ENCODE measurements at regions not wholly inside any gene's neighbourhood (a gene's known extent, or its start where the extent isn't known, plus 50 kb on each side); places are given as distances from the start of the nearest gene placed in this dataset.

DNA sequence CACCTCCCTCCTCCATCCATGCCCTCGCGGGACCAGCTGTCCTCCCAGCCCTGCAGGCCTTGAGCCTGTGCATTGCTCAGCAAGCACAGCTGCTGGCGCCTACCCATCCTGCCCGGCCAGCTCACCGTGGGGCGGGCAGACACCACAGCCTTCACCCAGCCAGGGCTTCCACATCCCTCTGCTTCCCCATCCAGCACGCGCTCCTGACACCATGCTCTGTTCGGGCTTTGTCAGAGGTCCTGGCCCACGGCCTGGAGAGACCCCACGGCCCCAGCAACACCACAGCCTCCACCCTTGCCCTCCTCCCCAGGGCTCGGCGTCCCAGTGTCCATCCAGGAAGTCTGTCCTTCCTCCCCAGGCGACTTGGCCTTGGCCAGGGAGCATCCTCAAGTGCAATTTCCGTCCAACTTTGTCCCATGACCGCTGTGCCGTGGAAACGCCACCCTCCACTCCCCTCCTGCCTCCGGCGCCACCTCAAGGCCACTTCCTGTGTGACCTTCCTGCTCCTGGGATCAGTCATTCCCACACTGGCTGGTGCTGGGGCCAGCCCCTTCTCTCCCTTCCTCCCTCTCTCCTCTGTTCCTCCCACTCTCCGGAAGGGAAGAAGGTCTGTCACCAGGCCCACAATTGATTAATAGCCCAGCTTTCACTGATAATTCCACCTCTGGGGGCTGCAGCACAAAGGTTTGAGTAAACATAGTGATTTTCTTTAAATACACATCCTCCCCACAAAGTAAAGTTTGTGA lies 71.5 kb upstream of the SMNDC1 start:
- no peak for DNase-seq

DNA sequence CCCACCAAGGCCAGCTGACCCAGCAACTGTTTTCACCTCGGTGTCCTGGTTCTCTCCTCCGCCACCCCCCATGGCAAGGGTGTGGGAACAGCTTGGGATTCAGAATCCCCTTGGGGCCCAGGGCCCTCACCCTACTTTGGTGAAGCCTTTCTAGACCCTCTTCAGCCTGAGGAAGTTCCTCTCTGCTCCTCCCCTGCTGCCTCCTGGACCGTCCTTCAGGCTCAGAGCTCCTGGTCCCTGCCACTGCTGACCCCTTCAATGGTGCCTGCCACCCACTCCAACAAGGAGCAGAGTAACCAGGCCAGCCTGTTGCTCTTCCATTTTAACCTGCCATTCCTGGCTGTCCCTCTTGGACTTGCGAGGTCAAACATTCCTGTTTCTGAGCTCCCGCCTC lies 72.0 kb upstream of the SMNDC1 start:
- DNase-seq, result no peak

DNA sequence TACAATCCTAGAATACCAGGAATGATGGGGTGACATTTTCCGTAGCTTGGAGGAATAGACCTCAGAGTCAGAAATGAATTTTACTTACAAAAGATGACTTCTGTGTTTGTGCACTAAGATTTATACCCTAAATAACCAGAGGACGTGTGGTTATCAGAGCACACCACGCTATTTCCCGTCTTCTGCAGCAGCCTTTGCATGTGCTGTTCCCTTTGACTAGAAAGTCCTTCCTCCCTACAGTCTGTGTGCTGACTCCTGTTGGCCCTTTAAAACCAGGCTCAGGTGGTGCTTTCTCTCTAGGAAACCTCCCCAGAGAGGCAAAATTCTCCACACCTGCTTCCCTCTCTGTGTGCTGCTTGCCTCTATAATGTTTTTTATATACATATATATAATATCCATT lies 73.3 kb upstream of the SMNDC1 start:
- DNase-seq, result no peak

DNA sequence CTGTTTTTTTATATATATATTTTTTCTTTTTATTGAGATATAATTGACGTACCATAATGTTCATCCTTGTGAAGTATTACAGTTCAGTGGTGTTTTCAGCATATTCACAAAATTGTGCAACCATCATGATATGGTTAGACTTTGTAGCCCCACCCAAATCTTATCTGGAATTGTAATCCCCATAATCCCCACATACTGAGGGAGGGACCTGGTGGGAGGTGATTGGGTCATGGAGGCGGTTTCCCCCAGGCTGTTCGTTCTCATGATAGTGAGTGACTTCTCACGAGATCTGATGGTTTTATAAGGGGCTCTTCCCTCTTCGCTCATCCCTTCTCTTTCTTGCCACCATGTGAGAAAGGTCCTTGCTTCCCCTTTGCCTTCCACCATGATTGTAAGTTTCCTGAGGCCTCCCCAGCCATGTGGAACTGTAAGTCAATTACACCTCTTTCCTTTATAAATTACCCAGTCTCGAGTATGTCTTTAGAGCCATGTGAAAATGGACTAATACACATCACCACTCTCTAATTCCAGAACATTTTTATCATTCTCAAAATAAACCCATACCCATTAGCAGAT lies 73.9 kb upstream of the SMNDC1 start:
- DNase-seq, result no peak

DNA sequence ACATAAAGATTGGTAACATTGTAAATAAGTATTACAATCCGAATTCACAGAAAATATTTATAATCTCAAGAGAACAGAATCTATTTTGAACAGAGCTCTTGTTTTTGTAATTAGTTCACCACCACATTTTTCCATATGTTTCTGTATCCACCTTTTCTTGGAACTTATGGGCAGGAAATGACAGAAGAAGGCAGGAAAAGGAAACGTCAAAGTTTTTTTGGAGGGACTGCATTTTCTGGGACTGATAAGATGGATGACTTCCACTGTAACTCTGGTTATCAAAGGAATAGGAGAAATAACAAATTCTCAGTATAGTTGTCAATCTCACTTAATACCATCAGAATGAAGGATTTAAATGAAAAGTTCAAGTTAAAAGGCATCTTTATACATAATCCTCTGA lies 75.1 kb upstream of the SMNDC1 start:
- DNase-seq, result no peak

DNA sequence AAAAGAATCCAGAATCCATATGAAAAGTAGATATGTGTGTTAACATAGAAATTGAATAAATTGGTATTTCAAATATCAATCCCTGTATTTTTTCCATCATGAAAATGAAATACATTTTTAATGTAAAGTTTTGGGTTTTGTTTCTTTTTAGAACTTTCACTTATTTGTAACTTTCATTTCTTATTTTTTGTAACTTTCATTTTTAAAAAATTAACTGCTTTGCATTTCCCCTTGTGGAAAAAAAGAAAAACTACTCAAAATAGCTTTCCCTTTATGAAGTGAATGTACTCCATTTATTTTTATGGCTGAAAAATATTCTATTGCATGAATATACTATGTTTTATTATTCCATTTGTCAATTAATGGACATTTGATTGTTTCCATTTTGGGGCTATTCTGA lies 75.6 kb upstream of the SMNDC1 start:
- no peak for DNase-seq

DNA sequence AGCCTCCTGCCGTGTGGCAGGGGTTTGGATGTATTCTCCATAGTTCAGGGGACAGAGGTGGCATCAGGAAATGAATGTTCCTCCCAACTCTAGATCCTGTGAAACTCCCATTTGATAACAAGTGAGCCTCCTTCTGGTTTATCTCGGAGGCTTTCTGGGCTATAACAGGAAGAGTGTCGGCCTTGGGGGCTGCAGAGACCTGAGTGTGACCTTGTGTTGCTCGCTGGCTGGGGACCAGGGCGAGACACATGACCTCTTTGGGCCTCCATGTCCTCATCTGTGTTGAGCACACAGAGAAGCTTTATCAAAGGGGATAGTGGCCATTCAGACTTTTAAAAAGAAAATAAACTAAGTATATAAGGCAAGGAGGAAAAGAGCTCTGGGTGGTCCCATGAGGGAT lies 78.0 kb upstream of the SMNDC1 start:
- no peak for DNase-seq

DNA sequence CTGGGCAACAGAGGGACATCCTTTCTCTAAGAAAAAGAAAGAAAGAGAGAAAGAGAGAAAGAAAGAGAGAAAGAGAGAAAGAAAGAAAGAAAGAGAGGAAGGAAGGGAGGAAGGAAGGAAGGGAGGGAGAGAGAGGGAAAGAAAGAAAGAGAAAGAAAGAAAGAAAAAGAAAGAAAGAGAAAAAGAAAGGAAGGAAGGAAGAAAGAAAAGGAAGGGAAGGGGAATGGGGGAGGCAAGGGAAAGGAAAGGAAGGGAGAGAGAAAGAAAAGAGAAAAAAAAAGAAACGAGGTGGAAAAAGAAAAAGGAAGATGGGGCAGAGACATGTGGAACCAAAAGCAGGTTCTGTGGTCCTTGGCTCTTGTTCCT lies 82.9 kb upstream of the SMNDC1 start:
- no peak for DNase-seq

DNA sequence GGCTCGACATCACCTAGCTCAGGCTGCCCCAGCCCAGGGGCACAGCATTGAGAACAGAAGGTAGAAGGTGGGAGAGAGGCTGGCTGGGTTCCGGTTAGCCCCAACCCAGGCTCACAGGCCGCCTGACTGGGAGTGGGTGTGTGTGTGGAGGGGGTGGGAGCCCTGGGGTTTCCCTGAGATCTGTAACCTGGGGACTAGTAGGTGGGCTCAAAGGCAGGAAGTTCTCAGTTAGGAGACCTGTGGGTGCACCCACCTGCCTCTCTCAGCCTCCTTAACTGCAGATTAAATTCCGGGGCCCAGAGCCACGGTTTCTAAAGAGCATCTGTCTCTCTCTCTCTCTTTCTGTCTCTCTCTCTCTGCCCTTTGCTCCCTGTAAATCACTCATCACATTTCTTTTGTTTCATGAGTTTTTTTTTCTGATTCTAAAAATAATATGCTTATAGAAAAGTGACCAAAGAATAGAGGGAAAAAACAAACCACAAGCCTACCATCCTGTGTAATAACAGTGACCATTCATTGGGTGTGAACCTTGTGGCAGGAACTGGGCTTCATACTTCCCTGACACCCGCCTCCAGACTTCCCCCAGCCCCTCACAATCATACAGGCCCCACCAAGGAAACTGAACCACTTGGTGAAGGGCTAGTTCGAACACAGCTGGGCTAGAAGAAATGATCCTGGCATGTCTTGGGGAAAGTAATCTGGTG lies 83.4 kb upstream of the SMNDC1 start:
- no peak for DNase-seq

DNA sequence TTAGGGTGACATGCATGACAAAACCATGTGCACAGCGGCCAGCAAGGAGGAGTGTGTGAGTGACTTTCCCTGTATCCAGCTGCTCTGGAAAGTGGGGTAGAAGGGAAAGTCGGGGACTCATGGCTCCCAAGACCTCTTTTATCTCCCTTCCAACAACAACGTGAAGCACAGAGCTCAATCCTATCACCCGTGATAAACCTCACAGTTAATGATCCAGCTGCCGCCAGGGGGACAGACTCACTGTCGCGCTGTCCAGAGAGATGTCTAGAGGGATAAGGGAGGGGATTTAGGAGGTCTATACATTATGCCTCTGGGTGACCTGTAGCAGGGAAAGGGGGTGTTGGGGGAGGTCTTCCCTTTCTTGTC lies 84.0 kb upstream of the SMNDC1 start:
- DNase-seq, result no peak

DNA sequence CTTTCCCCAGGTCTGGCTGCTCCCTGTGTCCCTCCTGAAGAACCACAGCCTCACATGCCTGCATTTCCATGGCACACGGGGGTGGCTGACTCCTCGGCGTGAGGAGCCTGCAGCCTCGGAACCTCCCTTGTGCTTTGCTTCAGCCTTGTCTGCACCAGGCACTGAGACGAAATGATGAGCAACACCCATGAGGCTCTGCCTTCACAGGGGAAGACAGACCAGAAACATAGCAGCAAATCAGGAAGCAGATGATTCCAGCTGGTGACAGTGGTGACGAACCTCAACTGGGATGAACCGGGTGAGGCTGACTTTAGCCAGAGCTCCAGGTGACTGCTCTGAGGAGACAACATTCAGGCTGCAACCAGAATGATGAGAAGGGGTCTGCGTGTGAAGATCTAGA lies 84.5 kb upstream of the SMNDC1 start:
- no peak for DNase-seq

DNA sequence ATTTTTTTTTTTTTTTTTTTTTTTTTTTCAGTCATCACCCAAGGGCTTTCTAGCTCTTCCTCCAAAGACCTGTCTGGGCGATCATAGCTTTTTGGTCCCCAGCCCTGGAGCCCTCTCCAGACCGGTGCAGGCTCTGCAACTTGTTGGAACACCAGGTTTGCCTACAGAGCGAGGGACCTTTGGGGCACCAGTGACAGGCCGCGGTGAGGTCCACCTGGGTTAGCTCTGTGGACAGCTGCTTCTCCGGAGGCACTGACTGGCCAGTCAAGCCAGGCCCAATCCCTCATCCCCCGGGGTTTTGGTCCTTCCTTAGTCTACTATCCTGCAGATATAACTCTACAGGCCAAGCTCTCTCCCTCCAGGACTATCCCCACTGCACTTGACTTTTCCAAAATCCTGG lies 86.8 kb upstream of the SMNDC1 start:
- DNase-seq, result no peak

DNA sequence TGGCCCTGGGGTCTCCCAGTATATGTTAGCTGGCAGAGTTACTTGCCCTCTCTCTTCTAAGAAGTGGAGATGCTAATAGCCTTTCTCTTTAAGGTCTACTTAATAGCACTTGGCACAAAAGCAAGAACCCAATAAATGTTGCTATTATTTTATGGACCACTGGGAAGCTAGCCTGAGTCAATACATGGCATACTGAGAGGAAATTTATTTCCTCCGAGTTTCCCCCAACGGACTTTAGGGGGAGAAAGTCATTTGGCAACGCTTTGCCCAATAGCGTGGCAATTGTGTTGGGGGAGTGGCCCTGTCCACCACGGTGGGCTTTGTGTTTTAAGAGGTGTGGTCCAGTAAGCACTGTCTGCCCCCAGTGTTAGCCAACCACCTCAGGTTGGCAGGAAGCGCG lies 87.4 kb upstream of the SMNDC1 start:
- DNase-seq, result no peak

DNA sequence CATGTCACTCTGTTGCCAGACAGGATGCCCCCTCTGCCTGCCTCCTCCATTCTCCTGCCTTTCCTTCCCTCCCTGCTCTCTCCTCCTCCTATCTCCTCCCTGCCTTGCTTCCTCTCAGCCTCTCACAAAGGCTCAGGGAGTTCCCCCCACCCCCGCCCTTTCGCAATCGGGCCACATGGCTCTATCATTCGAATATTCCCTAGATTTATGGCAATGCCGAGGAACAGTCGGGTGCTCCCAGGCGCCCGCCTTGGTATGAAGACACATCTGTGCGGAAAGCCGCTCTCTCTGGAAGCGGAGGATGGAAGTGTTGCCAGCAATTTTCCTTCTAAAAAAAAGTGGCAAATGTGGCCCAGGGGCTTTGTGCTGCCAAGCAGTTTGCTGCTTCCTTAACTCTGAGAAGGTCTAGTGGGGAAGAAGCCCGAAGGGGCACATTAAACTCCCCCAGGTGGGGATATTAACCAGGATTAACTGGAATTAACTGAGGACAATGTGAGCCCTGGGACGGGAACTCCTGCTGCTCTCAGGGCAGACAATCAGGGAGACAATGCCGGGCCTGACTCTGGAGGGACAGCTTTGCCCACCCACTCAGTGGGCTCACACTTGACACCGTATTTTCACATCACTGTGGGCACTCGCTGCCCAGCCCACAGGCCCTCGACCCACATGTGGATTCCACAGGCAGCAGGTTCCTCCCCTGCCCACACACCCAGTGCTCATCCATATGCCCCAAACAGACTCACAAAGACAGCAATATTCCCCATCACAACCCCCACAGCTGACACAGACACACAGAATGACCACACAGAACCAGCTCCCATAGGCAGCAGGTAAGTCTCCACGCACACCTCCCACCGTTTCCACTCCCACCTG lies 88.4 kb upstream of the SMNDC1 start:
- DNase-seq, result no peak

DNA sequence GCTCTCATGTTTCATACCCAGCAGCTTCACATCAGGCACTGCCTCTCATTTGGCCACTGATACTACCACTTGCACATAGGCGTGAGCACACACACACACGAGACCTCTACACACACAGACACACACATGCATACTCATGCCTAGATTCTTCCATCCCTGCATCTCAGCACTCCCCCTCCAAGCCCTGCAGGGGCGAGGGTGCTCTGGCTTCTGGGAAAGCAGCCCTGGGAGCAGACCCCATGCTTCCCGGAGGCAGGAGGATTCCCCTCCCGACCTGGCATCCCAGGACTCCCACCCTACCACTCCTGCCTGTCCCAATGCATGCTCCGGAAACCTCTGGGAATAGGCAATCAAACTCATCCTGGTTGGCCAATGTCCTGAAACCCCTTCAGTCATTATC lies 89.1 kb upstream of the SMNDC1 start:
- DNase-seq, result no peak

DNA sequence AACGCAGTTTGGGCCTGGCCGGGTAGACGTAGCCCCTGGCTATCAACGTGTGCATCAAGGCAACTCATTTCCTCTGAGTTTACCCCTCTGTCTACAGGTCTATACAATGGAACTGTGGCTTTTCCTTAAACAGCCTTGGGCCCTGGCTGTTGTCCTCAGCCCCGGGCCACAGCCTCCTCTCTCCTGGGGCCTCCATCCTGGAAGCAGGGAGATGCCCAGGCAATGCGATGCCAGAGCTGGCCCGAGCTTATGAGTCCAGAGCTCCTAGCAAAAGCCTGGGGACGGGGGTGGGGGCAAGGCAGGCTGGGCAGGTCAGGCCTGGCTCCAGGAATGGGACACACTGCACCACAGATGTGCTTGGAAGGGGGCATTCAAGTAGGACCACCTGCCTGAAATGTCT lies 89.6 kb upstream of the SMNDC1 start:
- no peak for DNase-seq

DNA sequence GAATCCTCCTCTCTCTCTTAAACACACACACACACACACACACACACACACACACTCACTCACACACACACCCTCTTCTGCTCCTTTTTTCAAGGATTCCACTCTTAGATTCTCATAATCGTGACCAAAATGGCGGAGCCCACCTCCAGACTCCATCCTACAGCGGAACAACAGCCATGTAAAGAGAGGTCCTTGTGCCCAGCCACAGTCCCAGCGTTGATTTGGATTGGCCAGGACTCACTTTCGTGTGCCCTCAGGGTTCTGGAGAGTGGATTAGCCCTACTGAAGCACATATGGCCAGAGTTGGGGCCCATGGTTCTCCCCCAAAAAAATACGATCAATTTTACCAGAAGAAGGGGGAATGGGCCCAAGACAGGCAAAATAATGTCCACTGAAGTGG lies 90.2 kb upstream of the SMNDC1 start:
- DNase-seq, result no peak

DNA sequence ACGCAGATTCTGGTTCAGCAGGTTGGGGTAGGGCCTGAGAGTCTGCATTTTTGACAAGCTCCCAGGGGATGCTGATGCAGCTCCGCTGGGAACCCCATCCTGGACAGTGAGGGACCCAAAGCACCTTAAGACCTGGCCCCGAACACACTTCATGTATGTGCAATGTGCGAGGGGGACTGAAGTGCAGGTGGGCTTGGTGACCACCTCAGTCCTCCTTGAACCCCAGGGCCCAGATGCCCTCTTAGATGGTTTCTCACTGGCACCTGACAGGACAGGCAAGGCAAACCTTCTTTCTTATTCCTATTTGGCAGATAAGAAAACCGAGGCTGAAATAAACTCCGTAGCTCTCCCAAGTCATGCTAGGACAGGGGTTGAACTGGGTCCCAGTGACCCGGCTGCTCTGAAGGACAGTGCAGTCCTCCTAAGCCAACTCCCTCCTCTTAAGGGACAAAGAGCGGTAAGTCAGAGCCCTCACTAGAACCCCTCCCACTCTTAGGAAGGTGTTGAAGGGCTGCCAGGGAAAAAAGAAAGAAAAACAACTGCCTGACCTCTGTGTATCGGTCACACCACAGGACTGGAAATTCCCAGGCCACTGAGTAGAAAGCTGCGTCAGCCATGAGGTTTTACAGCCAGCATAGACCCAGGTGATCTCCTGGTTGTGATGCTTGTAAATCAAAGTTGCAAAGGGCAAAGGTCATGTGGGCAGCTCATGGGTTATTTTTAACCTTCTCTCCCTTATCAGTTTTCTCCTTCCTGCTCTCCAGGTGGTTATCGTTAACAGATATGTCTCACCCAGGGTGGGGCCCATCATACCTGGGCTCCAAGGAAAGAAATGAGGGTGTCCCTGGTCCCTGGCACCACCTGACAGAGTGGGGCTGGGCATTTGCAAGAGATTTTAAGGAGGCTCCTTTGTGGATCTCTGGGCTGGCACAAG lies 90.9 kb upstream of the SMNDC1 start:
- DNase-seq, result no peak

DNA sequence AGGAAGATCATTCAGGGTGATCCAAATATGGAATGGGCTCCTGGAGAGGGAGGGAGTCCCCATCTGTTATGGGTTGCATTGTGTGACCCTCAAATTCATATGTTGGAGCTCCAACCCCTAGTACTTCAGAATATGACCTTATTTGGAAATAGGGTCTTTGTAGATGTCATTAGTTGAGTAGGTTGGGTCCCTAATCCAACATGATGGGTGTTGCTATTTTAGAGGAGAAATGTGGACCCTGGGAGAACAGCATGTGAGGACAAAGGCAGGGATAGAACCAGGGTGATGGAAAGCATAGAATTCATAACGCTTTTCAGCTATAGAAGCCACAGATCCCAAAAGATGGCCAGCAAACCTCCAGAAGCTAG lies 91.5 kb upstream of the SMNDC1 start:
- DNase-seq, result no peak

DNA sequence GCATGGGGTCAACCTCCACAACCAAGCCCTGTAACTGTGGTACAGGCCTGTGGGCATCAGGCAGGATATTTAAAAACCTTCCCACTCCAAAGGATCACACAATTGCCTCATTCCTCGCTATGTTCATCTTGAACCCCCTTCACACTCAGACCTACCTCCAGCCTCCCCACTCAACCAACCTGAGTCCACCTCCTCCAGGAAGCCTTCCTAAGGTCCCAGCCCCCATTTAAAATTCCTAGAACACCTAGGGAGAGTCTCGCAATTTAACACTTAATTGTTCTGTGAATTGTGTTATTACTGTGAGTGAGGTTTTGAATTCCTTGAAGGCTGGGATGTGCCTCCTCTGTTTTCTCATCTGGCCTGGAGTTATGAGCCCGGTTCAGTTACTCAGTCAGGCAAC lies 93.1 kb upstream of the SMNDC1 start:
- DNase-seq, result no peak

DNA sequence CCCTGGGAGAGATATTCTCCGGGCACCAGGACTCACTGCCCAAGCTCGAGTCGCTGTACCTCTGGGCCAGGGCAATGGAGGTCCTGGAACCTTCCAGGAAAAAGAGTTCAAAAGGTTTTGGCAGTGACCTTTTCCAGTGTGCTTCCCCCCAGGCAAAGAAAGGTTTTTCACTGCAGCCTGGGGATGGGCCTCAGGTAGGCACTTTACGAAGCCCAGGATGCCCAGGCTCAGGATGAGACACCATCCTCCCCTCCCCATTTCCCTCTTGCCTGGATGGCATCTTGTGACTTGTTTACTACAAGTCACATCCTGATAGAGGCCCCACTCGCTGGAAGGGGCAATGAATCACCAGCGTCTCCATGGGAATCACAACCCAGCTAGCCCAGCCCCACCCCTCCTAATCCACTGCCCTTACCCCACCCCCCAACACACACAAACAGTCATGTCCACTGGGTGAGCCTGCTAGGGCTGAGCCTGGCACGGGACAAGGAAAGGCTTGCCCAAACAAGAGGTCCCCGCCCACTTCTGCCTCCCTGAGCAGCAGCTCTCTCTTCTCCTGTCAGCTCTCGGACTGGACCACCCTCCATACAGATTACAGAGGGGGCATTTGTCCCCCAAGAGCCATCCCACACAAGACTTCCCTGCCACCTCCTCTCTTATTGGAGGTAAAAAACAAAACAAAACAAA lies 93.8 kb upstream of the SMNDC1 start:
- no peak for DNase-seq

All from KG1 (cell line).